Mesodermal cell (in vitro differentiated cells): ENCODE measurements at regions not wholly inside any gene's neighbourhood (a gene's known extent, or its start where the extent isn't known, plus 50 kb on each side); places are given as distances from the start of the nearest gene placed in this dataset.

ENCODE experiments used
- H3K27ac ChIP-seq: 2 replicates; pipeline ENCODE4 v1.7.0; 2013; ENCODE audit warnings: mild to moderate bottlenecking, low read depth, low read length, moderate library complexity; ENCODE audit not compliant: severe bottlenecking
- H3K36me3 ChIP-seq: 2 replicates; pipeline ENCODE4 v1.7.1; 2013; ENCODE audit warnings: mild to moderate bottlenecking, low read length, moderate library complexity; ENCODE audit not compliant: control insufficient read depth, insufficient read depth
- H3K4me1 ChIP-seq: one replicate; pipeline ENCODE4 v1.7.1; 2013; ENCODE audit warnings: mild to moderate bottlenecking, low read length; ENCODE audit not compliant: insufficient read depth, control insufficient read depth, poor library complexity, severe bottlenecking
- H3K4me3 ChIP-seq: 2 replicates; pipeline ENCODE4 v1.7.0; 2013; ENCODE audit warnings: low read length, control low read depth, mild to moderate bottlenecking; ENCODE audit not compliant: insufficient read depth, poor library complexity, severe bottlenecking; ENCODE audit errors: extremely low read depth
- H3K9me3 ChIP-seq: 2 replicates; pipeline ENCODE4 v1.7.1; 2013; ENCODE audit warnings: mild to moderate bottlenecking, low read length, moderate library complexity; ENCODE audit not compliant: control insufficient read depth
- WGBS, 2 experiments: methylation state at CpG; one replicate each; pipeline ENCODE4 v1.1.5; 2013; ENCODE audit warnings: missing lambda C conversion rate in 2 of 2; ENCODE audit not compliant: insufficient coverage in 2 of 2; 5-methylcytosine and 5-hydroxymethylcytosine counted together

DNA sequence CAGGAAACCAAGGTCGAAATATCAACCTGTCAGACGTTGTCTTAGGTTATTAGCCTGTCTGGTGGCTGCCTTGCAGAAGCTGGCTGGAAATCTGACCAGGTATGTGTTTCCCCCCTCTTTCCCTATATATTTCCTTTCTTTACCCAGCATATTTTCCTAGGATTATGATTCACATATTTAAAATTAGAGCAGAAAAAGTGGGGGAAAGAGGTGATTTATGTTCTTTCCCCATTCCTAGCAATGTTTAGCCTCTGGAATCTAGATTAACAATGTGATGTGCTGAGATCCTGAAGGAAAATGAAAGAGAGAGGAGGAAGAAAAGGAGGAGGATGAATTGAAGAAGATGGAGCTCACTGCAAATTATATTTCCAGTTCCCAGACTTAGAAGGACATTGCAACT lies 421.4 kb upstream of the AUTS2 start:
- WGBS, 2 experiments: 75 to 100% methylated on average over 2 of the region's 2 CpGs
- Histone ChIP-seq H3K27ac (no peak overlapping the region), H3K4me1 (no peaks in the 10 kb centered on the region), H3K4me3 (no peak overlapping the region), H3K9me3 (peaks cover 3% of the 10 kb centered on the region), H3K36me3 (no peaks in the 10 kb centered on the region)

DNA sequence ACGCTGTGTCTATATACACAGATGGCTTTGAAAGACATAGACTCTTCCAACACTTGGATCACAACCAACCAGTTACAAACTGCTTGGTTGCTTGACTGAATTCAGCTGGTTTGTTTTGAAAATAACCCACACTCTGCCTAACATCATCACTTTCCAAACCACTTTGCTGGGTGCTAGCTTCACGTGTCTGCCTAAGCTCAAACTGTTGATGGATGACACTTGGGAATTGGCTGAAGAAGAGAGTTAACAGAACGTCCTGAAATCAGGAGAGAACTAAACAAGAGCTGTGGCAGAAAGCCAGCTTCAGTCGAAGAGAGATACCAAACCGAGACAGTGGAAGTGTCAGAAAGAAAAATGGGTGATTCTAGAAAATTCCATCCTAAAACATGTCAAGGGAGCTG lies 420.8 kb upstream of the AUTS2 start:
- no peak overlapping the region for H3K4me3 ChIP-seq
- 82 to 88% methylated on average over 4 of the region's 5 CpGs for WGBS, 2 experiments
- H3K4me1 ChIP-seq: no peaks in the 10 kb centered on the region
- H3K36me3 ChIP-seq: no peaks in the 10 kb centered on the region
- peak overlapping the region; percentile 50 for H3K27ac ChIP-seq
- H3K9me3 ChIP-seq: peaks cover 3% of the 10 kb centered on the region

DNA sequence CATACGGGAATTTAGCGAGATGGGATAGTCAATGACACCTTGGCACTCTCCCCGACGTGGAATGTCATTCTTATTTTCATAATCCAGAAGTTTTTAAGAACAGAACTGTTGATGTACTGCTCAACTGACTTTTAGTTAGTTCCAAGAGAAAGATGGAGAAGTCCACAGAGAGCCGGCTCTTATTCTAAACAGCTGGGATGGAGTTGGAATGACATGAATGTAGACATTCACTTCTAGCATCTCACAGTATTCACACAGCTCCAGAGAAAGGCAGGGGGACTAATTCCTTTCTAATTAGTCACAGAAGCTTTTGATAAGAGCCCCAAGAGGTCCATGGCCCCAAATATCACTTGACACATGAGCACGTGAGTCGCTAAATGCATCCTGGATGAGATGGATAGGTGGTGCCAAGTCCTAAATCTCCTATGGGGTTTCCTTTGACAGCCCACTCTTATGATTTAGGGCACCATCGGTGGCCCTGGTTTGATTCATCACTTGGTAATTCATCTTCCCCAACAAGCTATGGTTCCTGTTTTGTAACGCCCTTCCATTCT lies 420.3 kb upstream of the AUTS2 start:
- Histone ChIP-seq H3K9me3 (peaks cover 3% of the 10 kb centered on the region), H3K4me1 (no peaks in the 10 kb centered on the region), H3K36me3 (no peaks in the 10 kb centered on the region), H3K27ac (peak overlapping the region; percentile 50), H3K4me3 (no peak overlapping the region)
- 73 to 92% methylated on average over 6 to 8 of the region's 9 CpGs for WGBS, 2 experiments

DNA sequence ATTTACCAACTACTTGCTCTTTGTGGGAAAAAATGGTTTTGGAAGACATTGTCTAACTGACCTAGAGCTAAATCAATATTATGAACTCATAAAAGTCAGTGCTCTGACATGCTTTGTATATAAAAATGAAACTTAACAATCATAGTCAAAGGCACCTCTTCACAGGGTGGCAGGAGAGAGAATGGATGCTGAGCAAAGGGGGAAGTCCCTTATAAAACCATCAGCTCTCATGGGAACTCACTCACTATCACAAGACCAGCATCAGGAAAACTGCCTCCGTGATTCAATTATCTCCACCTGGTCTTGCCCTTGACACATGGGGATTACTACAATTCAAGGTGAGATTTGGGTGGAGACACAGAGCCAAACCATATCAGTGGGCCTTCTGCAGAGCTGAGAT lies 417.6 kb upstream of the AUTS2 start:
- no peak overlapping the region for H3K27ac ChIP-seq
- H3K4me1 ChIP-seq: no peaks in the 10 kb centered on the region
- no CpG with 5 or more reads among the region's 1 CpG for WGBS, 2 experiments

DNA sequence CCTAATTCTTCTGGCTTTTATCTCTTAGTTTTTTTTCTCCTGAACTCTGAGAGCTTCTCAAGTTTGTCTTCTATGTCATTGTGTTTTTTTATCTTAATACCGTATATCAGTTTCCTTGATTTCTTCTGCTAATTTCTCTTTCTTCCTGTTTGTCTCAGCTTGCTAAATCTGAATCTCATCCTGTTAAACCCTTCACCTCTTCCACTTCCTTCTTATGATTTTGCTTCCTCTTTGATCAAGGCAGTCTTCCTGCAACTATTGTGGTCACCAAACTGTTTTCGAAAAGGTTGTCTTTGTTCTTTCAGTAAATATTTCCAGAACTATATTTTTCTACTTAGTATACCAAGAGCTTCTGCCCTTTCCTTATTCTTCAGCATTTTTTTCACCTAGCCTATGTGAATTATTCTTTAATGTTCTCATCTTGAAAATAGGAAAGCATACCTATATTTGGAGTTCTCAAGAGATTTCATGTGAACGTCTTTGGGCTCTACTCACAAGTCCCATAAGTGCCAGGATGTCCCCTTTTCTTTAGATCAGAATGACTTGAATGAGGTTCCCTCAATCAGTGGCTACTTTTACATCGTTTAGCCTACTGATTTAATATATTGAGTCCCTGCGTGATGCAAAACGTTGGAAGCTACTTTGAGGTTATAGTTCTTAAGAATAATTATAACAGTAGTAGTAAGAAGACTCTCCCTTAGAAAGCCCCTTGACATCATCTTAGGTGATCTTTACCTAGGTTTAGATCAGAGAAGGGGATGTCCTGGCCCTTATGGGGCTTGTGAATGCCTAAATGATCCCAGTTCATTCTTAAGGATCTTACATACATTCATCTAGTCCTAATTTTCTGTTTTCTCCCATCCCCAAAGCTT lies 415.4 kb upstream of the AUTS2 start:
- Histone ChIP-seq H3K4me1 (no peaks in the 10 kb centered on the region), H3K9me3 (no peaks in the 10 kb centered on the region), H3K27ac (no peak overlapping the region), H3K36me3 (no peaks in the 10 kb centered on the region), H3K4me3 (no peak overlapping the region)
- WGBS, 2 experiments: 91 to 100% methylated on average over 1 to 2 of the region's 6 CpGs

More for the DNA sequence above, 417.6 kb upstream of the AUTS2 start:
- peaks cover 3% of the 10 kb centered on the region for H3K9me3 ChIP-seq
- H3K36me3 ChIP-seq: no peaks in the 10 kb centered on the region
- no peak overlapping the region for H3K4me3 ChIP-seq

DNA sequence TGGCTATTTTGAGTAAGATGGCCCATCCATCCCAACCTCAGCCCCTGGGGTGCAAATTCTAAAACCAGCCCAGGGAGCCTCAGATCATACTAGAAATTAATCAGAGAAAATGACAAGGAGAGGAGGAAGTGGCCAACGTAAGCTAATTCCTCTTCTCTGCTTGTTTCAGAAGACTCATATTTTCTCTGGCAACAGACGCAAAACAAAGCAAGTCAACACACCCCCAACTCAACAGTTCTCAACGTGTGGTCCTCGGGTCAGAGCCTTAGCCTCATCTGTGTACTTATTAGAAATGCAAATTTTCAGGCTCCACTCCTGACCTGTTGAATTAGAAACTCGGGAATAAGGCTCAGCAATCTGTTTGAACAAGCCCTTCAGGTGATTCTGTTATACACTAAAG lies 413.9 kb upstream of the AUTS2 start:
- no peaks in the 10 kb centered on the region for H3K9me3 ChIP-seq
- WGBS, 2 experiments: 62 to 80% methylated on average over 3 to 4 of the region's 5 CpGs
- no peaks in the 10 kb centered on the region for H3K4me1 ChIP-seq
- H3K36me3 ChIP-seq: no peaks in the 10 kb centered on the region
- H3K27ac ChIP-seq: no peak overlapping the region
- H3K4me3 ChIP-seq: no peak overlapping the region

DNA sequence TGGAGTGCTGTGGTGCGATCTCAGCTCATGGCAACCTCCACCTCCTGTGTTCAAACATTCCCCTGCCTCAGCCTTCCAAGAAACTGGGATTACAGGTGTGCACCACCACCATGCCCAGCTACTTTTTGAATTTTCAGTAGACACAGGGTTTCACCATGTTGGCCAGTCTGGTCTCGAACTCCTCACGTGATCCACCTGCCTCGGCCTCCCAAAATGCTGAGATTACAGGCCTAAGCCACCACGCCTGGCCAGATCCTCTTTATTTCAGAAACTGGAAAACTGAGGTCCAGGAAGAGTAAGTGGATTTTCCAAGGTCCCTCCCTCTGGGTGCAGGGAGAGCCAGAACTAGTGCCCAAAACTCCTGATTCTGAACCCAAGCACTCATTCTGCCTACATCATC lies 413.1 kb upstream of the AUTS2 start:
- WGBS, 2 experiments: 98% methylated on average over 5 of the region's 5 CpGs
- Histone ChIP-seq H3K4me1 (no peaks in the 10 kb centered on the region), H3K36me3 (no peaks in the 10 kb centered on the region), H3K9me3 (no peaks in the 10 kb centered on the region), H3K4me3 (no peak overlapping the region), H3K27ac (no peak overlapping the region)

DNA sequence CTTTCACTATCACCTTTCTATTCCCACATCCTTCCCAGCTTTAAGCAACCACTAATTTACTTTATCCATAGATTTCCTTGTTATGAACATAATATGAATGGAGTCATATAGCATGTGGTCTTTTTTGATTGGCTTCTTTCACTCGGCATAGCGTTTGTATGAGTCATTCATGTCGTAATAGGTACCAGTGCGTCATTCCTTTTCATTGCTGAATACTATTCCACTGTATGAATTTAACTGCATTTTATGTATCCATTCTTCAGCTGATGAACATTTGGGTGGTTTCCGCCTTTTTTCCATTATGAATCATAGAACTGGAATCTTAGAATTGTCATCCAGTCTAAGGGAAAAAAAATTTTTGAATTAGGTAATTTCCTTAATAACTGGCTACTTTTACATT lies 411.3 kb upstream of the AUTS2 start:
- H3K9me3 ChIP-seq: no peaks in the 10 kb centered on the region
- WGBS, 2 experiments: 90% methylated on average over 2 of the region's 5 CpGs; no CpG with 5 or more reads in 1 of the 2 experiments
- H3K4me3 ChIP-seq: no peak overlapping the region
- H3K4me1 ChIP-seq: no peaks in the 10 kb centered on the region
- no peaks in the 10 kb centered on the region for H3K36me3 ChIP-seq
- no peak overlapping the region for H3K27ac ChIP-seq

DNA sequence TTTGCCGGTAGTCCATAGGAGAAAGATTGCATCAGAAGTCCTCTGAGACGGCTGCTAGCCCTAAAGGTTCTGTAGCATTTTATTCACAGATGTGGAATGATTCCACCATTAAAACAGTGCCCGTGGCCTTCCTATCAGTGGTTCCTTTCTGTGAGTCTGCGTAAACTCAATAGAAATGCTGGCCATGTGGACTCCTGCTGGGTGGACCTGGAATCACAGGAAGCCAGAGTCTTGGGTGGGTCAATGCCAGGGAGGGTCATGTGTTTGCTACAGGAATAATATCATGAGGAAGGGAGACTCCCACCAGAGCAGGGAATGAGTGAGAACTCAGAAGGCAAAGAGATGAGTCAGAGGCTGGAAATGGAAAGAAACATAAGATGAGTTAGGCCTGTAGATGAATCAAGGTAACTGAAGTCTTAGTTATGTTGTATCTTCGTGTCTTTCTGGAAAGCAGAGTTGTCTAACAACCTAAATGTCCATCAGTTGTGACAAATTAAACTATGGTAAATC lies 410.4 kb upstream of the AUTS2 start:
- Histone ChIP-seq H3K27ac (no peak overlapping the region), H3K9me3 (no peaks in the 10 kb centered on the region), H3K4me1 (no peaks in the 10 kb centered on the region), H3K4me3 (no peak overlapping the region), H3K36me3 (no peaks in the 10 kb centered on the region)
- 92 to 94% methylated on average over 2 to 5 of the region's 5 CpGs for WGBS, 2 experiments

DNA sequence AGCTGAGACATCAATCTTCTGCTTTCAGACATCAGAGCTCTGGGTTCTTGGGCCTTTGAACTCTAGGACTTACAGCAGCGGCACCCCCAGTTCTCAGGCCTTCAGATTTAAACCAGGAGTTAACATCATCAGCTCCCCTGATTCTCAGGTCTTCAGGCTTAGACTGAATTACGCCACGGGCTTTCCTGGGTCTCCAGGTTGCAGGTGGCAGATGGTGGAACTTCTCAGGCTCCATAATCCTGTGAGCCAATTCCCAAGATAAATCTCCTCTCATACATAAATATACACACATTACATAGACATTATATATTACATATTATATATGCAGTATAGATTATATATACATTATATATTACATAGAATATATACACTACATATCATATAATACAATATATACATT lies 408.9 kb upstream of the AUTS2 start:
- H3K4me3 ChIP-seq: no peak overlapping the region
- no peaks in the 10 kb centered on the region for H3K4me1 ChIP-seq
- H3K27ac ChIP-seq: no peak overlapping the region
- H3K9me3 ChIP-seq: no peaks in the 10 kb centered on the region
- 85 to 100% methylated on average over 1 to 3 of the region's 3 CpGs for WGBS, 2 experiments
- H3K36me3 ChIP-seq: no peaks in the 10 kb centered on the region

DNA sequence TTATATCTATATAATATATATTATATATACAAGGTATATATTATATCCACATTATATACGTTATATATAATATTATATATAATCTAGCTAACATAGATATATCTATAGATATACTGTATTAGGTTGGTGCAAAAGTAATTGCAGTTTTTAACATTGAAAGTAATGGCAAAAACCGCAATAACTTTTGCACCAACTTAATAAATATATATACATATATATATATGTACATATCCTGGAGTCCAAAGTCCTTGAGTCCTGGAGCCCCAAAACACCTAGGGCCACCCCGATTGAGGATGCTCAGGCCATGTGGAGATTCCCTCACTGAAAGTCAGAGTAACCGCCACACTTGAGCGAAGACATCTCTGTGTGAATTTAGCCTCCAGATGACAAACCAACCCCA lies 408.2 kb upstream of the AUTS2 start:
- Histone ChIP-seq H3K4me3 (no peak overlapping the region), H3K4me1 (no peaks in the 10 kb centered on the region), H3K36me3 (no peaks in the 10 kb centered on the region), H3K9me3 (no peaks in the 10 kb centered on the region), H3K27ac (no peak overlapping the region)
- WGBS, 2 experiments: 96 to 100% methylated on average over 3 of the region's 5 CpGs
